ENCODE measurements at regions not wholly inside any gene's neighbourhood (a gene's known extent, or its start where the extent isn't known, plus 50 kb on each side); places are given as distances from the start of the nearest gene placed in this dataset.

DNA sequence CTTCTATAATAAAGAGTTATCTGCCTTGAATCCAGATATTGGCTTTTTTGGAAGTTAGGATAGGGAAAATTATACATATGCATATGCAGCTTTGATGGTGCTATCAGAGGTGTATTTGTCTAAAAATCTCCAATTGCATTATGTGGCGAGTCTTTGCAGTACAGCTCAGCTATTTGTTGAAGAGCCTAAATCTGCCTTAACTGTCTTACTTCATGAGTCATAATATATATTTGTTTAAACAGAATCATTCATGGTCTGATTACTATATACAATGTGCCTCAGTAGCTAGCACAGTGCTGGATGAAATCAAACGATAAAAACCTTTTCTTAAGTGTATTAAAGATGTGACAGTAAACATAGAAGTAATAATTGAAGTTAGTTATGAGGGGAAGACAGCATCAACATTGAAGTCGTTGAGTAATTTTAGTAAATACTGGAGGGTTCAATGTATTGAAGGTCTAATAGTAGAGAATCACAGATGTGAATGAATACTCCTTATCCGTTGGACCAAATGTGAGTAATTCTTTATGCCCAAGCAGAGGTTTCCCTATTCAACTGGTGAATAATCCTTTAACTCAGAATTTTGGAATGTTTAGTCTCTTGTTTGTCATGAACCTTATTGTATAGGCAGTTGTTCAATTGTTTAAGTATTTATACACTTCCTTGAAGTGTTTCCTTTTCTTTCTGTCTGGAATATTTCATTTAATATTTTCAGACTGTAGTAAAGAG, 74.8 kb upstream of the NAALADL2 start:
- no peak for TF ChIP-seq EZH2phosphoT487 (IDR thresholded peaks at IDR 0.05; ENCODE audit: borderline replicate concordance, low read length)
- TF ChIP-seq, protein P1, sequence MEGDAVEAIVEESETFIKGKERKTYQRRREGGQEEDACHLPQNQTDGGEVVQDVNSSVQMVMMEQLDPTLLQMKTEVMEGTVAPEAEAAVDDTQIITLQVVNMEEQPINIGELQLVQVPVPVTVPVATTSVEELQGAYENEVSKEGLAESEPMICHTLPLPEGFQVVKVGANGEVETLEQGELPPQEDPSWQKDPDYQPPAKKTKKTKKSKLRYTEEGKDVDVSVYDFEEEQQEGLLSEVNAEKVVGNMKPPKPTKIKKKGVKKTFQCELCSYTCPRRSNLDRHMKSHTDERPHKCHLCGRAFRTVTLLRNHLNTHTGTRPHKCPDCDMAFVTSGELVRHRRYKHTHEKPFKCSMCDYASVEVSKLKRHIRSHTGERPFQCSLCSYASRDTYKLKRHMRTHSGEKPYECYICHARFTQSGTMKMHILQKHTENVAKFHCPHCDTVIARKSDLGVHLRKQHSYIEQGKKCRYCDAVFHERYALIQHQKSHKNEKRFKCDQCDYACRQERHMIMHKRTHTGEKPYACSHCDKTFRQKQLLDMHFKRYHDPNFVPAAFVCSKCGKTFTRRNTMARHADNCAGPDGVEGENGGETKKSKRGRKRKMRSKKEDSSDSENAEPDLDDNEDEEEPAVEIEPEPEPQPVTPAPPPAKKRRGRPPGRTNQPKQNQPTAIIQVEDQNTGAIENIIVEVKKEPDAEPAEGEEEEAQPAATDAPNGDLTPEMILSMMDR (IDR thresholded peaks at IDR 0.05; ENCODE audit: low read depth, low read length, poor library complexity, severe bottlenecking): no peak
